ENCODE measurements at regions not wholly inside any gene's neighbourhood (a gene's known extent, or its start where the extent isn't known, plus 50 kb on each side); places are given as distances from the start of the nearest gene placed in this dataset.

- H4K91ac ChIP-seq (replicated peaks; ENCODE audit: insufficient read length, low read length) = no peak overlapping the region
- no peak for DNase-seq (ENCODE audit: low read depth in 1 of 2, low spot score in 2 of 2)
- H3K18ac ChIP-seq (ENCODE audit: extremely low read depth, low read length) = no peak overlapping the region
- no peak overlapping the region for H3K4me3 ChIP-seq (ENCODE audit: extremely low read depth in 1 of 4, insufficient read depth in 2 of 4, low read depth in 3 of 4, low read length in 4 of 4)
- H3K4me1 ChIP-seq (replicated peaks in 1 of 4; ENCODE audit: control insufficient read depth in 3 of 4, insufficient read depth in 4 of 4, low read length in 3 of 4) = no peaks in the 10 kb centered on the region
- no peak overlapping the region for H2BK20ac ChIP-seq (ENCODE audit: low read length)
- ChIA-PET POLR2A (ENCODE audit: partially characterized antibody) (no interaction called here), CTCF (ENCODE audit: partially characterized antibody) (interaction anchor here (0.6 kb wide), 1 partner anchor 173 kb away, joined by 3 read pairs; no protein-coding TSS in a partner anchor)
- H3K79me1 ChIP-seq (ENCODE audit: low read depth, low read length) = no peaks in the 10 kb centered on the region
- no peak overlapping the region for H2BK5ac ChIP-seq (ENCODE audit: low read depth, low read length)
- no peak overlapping the region for H3K9ac ChIP-seq (replicated peaks in 1 of 4; ENCODE audit: extremely low read depth in 1 of 4, low read depth in 3 of 4, low read length in 3 of 4)
- no peak overlapping the region for H2BK15ac ChIP-seq (ENCODE audit: low read length)
- no peak overlapping the region for H4K8ac ChIP-seq (ENCODE audit: extremely low read depth, insufficient read depth, low read length)
- H2BK120ac ChIP-seq (replicated peaks; ENCODE audit: low read depth, low read length) = no peak overlapping the region
- no peak overlapping the region for H3K56ac ChIP-seq (replicated peaks; ENCODE audit: insufficient read length, low read depth, low read length)
- H3K27me3 ChIP-seq (replicated peaks in 1 of 4; ENCODE audit: control insufficient read depth in 3 of 4, extremely low read depth in 1 of 4, insufficient read depth in 3 of 4, low read length in 3 of 4) = peaks cover 0 to 1% (median 0%) of the 10 kb centered on the region in 4 experiments; a peak in 1 of 7 replicates
- FAIRE-seq = no peak
- H2AFZ ChIP-seq (ENCODE audit: low read length) = no peak overlapping the region
- H3K14ac ChIP-seq (ENCODE audit: insufficient read length) = no peak overlapping the region
- no peak overlapping the region for H2AK5ac ChIP-seq (ENCODE audit: low read depth, low read length)
- H4K20me1 ChIP-seq (replicated peaks in 1 of 2; ENCODE audit: control insufficient read depth in 1 of 2, insufficient read depth in 2 of 2, low read length in 2 of 2) = no peaks in the 10 kb centered on the region
- no peaks in the 10 kb centered on the region for H3K79me2 ChIP-seq (ENCODE audit: control insufficient read depth in 1 of 2, insufficient read depth in 2 of 2, low read length in 2 of 2)
- H3K4me2 ChIP-seq (ENCODE audit: insufficient read depth in 1 of 2, low read depth in 2 of 2, low read length in 2 of 2) = no peak overlapping the region
- no peaks in the 10 kb centered on the region for H3K9me3 ChIP-seq (ENCODE audit: insufficient read depth in 2 of 2, low read depth in 1 of 2, low read length in 1 of 2)
- H3K23me2 ChIP-seq (ENCODE audit: low read depth, low read length) = no peaks in the 10 kb centered on the region
- H2BK12ac ChIP-seq (ENCODE audit: low read depth, low read length) = no peak overlapping the region
- TF ChIP-seq SIRT6 (IDR thresholded peaks at IDR 0.05; ENCODE audit: low read length) = no peak
- TF ChIP-seq YY1 (IDR thresholded peaks at IDR 0.05; ENCODE audit: low read depth, low read length) = no peak
- TF ChIP-seq RFX5 (IDR thresholded peaks at IDR 0.05; ENCODE audit: borderline replicate concordance, low read depth, low read length) = no peak
- TF ChIP-seq SP4 (IDR thresholded peaks at IDR 0.05; ENCODE audit: low read length) = no peak
- H3K23ac ChIP-seq (ENCODE audit: insufficient read length) = no peak overlapping the region
- no peak overlapping the region for H4K5ac ChIP-seq (ENCODE audit: insufficient read length, low read depth, low read length)
- H3K36me3 ChIP-seq (ENCODE audit: control insufficient read depth in 2 of 4, insufficient read depth in 4 of 4, low read length in 3 of 4) = no peaks in the 10 kb centered on the region
- H3K27ac ChIP-seq (ENCODE audit: low read depth, low read length) = no peak overlapping the region
- H3K4ac ChIP-seq (replicated peaks; ENCODE audit: insufficient read length, low read depth, low read length) = no peak overlapping the region
Measured at GRCh38 chr3:95048564-95048963, 985.7 kb downstream of the NSUN3 start.

Data from H1 (cell line).